GM19351 (cell line): ENCODE measurements at regions not wholly inside any gene's neighbourhood (a gene's known extent, or its start where the extent isn't known, plus 50 kb on each side); places are given as distances from the start of the nearest gene placed in this dataset.

ENCODE experiments used
- ATAC-seq: cut with Tn5 transposase; IDR thresholded peaks from one replicate; pipeline ENCODE4 v1.9.1; 2021; ENCODE audit warnings: mild to moderate bottlenecking, moderate library complexity; ENCODE audit not compliant: unreplicated experiment

GRCh38 chr2:224213396-224213795 is 174.3 kb upstream of the SERPINE2 start:
- ATAC-seq = no peak

GRCh38 chr2:224211791-224212190 is 172.7 kb upstream of the SERPINE2 start:
- no peak for ATAC-seq

GRCh38 chr2:224211181-224211480 is 172.0 kb upstream of the SERPINE2 start:
- ATAC-seq = no peak

- no peak for ATAC-seq
Observed at GRCh38 chr2:224210286-224211180, 171.4 kb upstream of the SERPINE2 start.

- ATAC-seq = peak; percentile 64
Observed at GRCh38 chr2:224209555-224210285, 170.6 kb upstream of the SERPINE2 start.

- no peak for ATAC-seq
Observed at GRCh38 chr2:224208443-224208842, 169.4 kb upstream of the SERPINE2 start.

- ATAC-seq = no peak
Observed at GRCh38 chr2:224208007-224208406, 168.9 kb upstream of the SERPINE2 start.

- ATAC-seq = no peak
Observed at GRCh38 chr2:224206816-224207215, 167.7 kb upstream of the SERPINE2 start.

- ATAC-seq = no peak
Observed at GRCh38 chr2:224202281-224202865, 163.3 kb upstream of the SERPINE2 start.

GRCh38 chr2:224198436-224198835 is 159.3 kb upstream of the SERPINE2 start:
- ATAC-seq = no peak

- ATAC-seq = no peak
Observed at GRCh38 chr2:224196810-224197209, 157.7 kb upstream of the SERPINE2 start.

GRCh38 chr2:224195925-224196571 is 157.0 kb upstream of the SERPINE2 start:
- no peak for ATAC-seq

GRCh38 chr2:224194161-224194560 is 155.1 kb upstream of the SERPINE2 start:
- no peak for ATAC-seq

- no peak for ATAC-seq
Observed at GRCh38 chr2:224191465-224191864, 152.4 kb upstream of the SERPINE2 start.

- ATAC-seq = no peak
Observed at GRCh38 chr2:224190936-224191270, 151.8 kb upstream of the SERPINE2 start.

- no peak for ATAC-seq
Observed at GRCh38 chr2:224190234-224190935, 151.3 kb upstream of the SERPINE2 start.

- no peak for ATAC-seq
Observed at GRCh38 chr2:224187220-224187619, 148.1 kb upstream of the SERPINE2 start.

GRCh38 chr2:224185023-224185601 is 146.0 kb upstream of the SERPINE2 start:
- ATAC-seq = no peak

GRCh38 chr2:224183086-224183485 is 144.0 kb upstream of the SERPINE2 start:
- ATAC-seq = no peak

GRCh38 chr2:224182498-224182897 is 143.4 kb upstream of the SERPINE2 start:
- no peak for ATAC-seq
